WTC11 (cell line): ENCODE measurements at regions not wholly inside any gene's neighbourhood (a gene's known extent, or its start where the extent isn't known, plus 50 kb on each side); places are given as distances from the start of the nearest gene placed in this dataset.

Source experiments
- FOXK1 ChIP-seq: sonication (generic); formaldehyde crosslinking; IDR thresholded peaks from 2 replicates; pipeline ENCODE4 v1.8.0; 2022; ENCODE audit warnings: mild to moderate bottlenecking, moderate library complexity, missing genetic modification reagents
- NFE2L1 ChIP-seq: sonication (generic); formaldehyde crosslinking; IDR thresholded peaks from 2 replicates; pipeline ENCODE4 v1.8.1; 2023; ENCODE audit warnings: missing genetic modification reagents
- NR1H2 ChIP-seq: sonication (generic); formaldehyde crosslinking; IDR thresholded peaks from 2 replicates; pipeline ENCODE4 v1.9.0; 2021; ENCODE audit warnings: mild to moderate bottlenecking, moderate library complexity, missing genetic modification reagents
- SOX15 ChIP-seq: fragments of 250-450 bp; sonication (Bioruptor Pico); IDR thresholded peaks from 2 replicates; pipeline ENCODE4 v1.9.0; 2021; ENCODE audit warnings: mild to moderate bottlenecking
- ZNF138 ChIP-seq: sonication (generic); formaldehyde crosslinking; conservative IDR thresholded peaks from 2 replicates; pipeline ENCODE4 v1.8.1; 2022; ENCODE audit warnings: mild to moderate bottlenecking, moderate library complexity, missing genetic modification reagents
- ZNF317 ChIP-seq: sonication (generic); formaldehyde crosslinking; IDR thresholded peaks from 2 replicates; pipeline ENCODE4 v1.8.1; 2023; ENCODE audit warnings: low read depth, mild to moderate bottlenecking, moderate library complexity, missing genetic modification reagents, borderline replicate concordance
- TF ChIP-seq, protein P1 (sequence below): sonication (generic); formaldehyde crosslinking; IDR thresholded peaks from 2 replicates; pipeline ENCODE4 v1.8.0; 2022; ENCODE audit warnings: mild to moderate bottlenecking, missing genetic modification reagents
- TF ChIP-seq, protein P2 (sequence below): fragments of 200-600 bp; IDR thresholded peaks from 2 replicates; pipeline ENCODE4 v1.8.0; 2022; ENCODE audit warnings: antibody characterized with exemption
- TF ChIP-seq, protein P3 (sequence below): sonication (generic); formaldehyde crosslinking; IDR thresholded peaks from 2 replicates; pipeline ENCODE4 v1.8.1; 2023; ENCODE audit warnings: mild to moderate bottlenecking, moderate library complexity, missing genetic modification reagents
- TF ChIP-seq, protein P4 (sequence below): sonication (generic); formaldehyde crosslinking; IDR thresholded peaks from 2 replicates; pipeline ENCODE4 v1.8.0; 2022; ENCODE audit warnings: mild to moderate bottlenecking, missing genetic modification reagents
- TF ChIP-seq, protein P5 (sequence below): sonication (generic); formaldehyde crosslinking; IDR thresholded peaks from 2 replicates; pipeline ENCODE4 v1.8.0; 2022; ENCODE audit warnings: mild to moderate bottlenecking, missing genetic modification reagents
- TF ChIP-seq, protein P6 (sequence below): sonication (generic); formaldehyde crosslinking; IDR thresholded peaks from 2 replicates; pipeline ENCODE4 v1.8.1; 2023; ENCODE audit warnings: mild to moderate bottlenecking, missing genetic modification reagents, moderate library complexity
- TF ChIP-seq, protein P7 (sequence below): sonication (generic); formaldehyde crosslinking; IDR thresholded peaks from 2 replicates; pipeline ENCODE4 v1.8.0; 2022; ENCODE audit warnings: mild to moderate bottlenecking, missing genetic modification reagents

DNA sequence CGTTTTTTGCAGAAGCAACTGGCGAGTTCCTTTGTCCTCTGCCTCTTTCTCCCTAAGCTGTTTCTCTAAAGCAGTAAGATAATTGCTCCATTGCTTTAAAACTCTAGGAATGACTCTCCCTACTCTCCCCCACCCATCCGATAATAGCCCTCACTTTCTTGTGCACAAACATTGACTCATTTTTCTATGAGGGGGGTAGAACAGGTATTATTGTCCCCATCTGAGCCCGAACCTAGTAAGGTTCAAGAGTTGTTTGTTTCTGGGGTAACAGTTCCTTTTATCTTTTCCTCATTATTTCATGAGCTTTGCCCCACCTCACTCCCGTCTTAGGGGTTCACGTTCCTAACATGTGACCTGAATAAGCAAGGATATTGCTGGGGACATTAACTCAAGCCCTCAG lies 190.6 kb downstream of the EMP1 start:
- TF ChIP-seq, protein P1, sequence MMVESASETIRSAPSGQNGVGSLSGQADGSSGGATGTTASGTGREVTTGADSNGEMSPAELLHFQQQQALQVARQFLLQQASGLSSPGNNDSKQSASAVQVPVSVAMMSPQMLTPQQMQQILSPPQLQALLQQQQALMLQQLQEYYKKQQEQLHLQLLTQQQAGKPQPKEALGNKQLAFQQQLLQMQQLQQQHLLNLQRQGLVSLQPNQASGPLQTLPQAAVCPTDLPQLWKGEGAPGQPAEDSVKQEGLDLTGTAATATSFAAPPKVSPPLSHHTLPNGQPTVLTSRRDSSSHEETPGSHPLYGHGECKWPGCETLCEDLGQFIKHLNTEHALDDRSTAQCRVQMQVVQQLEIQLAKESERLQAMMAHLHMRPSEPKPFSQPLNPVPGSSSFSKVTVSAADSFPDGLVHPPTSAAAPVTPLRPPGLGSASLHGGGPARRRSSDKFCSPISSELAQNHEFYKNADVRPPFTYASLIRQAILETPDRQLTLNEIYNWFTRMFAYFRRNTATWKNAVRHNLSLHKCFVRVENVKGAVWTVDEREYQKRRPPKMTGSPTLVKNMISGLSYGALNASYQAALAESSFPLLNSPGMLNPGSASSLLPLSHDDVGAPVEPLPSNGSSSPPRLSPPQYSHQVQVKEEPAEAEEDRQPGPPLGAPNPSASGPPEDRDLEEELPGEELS (CRISPR knock-in tag): no peak
- no peak for TF ChIP-seq SOX15 (CRISPR knock-in tag)
- TF ChIP-seq, protein P2, sequence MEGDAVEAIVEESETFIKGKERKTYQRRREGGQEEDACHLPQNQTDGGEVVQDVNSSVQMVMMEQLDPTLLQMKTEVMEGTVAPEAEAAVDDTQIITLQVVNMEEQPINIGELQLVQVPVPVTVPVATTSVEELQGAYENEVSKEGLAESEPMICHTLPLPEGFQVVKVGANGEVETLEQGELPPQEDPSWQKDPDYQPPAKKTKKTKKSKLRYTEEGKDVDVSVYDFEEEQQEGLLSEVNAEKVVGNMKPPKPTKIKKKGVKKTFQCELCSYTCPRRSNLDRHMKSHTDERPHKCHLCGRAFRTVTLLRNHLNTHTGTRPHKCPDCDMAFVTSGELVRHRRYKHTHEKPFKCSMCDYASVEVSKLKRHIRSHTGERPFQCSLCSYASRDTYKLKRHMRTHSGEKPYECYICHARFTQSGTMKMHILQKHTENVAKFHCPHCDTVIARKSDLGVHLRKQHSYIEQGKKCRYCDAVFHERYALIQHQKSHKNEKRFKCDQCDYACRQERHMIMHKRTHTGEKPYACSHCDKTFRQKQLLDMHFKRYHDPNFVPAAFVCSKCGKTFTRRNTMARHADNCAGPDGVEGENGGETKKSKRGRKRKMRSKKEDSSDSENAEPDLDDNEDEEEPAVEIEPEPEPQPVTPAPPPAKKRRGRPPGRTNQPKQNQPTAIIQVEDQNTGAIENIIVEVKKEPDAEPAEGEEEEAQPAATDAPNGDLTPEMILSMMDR: no peak
- TF ChIP-seq ZNF138 (CRISPR knock-in tag): no peak
- no peak for TF ChIP-seq NFE2L1
- TF ChIP-seq FOXK1: no peak
- TF ChIP-seq, protein P3, sequence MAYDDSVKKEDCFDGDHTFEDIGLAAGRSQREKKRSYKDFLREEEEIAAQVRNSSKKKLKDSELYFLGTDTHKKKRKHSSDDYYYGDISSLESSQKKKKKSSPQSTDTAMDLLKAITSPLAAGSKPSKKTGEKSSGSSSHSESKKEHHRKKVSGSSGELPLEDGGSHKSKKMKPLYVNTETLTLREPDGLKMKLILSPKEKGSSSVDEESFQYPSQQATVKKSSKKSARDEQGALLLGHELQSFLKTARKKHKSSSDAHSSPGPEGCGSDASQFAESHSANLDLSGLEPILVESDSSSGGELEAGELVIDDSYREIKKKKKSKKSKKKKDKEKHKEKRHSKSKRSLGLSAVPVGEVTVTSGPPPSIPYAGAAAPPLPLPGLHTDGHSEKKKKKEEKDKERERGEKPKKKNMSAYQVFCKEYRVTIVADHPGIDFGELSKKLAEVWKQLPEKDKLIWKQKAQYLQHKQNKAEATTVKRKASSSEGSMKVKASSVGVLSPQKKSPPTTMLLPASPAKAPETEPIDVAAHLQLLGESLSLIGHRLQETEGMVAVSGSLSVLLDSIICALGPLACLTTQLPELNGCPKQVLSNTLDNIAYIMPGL: no peak
- TF ChIP-seq, protein P4, sequence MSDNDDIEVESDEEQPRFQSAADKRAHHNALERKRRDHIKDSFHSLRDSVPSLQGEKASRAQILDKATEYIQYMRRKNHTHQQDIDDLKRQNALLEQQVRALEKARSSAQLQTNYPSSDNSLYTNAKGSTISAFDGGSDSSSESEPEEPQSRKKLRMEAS (CRISPR knock-in tag): no peak
- TF ChIP-seq NR1H2 (CRISPR knock-in tag): no peak
- TF ChIP-seq, protein P5, sequence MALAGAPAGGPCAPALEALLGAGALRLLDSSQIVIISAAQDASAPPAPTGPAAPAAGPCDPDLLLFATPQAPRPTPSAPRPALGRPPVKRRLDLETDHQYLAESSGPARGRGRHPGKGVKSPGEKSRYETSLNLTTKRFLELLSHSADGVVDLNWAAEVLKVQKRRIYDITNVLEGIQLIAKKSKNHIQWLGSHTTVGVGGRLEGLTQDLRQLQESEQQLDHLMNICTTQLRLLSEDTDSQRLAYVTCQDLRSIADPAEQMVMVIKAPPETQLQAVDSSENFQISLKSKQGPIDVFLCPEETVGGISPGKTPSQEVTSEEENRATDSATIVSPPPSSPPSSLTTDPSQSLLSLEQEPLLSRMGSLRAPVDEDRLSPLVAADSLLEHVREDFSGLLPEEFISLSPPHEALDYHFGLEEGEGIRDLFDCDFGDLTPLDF (CRISPR knock-in tag): no peak
- TF ChIP-seq, protein P6, sequence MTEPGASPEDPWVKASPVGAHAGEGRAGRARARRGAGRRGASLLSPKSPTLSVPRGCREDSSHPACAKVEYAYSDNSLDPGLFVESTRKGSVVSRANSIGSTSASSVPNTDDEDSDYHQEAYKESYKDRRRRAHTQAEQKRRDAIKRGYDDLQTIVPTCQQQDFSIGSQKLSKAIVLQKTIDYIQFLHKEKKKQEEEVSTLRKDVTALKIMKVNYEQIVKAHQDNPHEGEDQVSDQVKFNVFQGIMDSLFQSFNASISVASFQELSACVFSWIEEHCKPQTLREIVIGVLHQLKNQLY (CRISPR knock-in tag): no peak
- TF ChIP-seq, protein P7, sequence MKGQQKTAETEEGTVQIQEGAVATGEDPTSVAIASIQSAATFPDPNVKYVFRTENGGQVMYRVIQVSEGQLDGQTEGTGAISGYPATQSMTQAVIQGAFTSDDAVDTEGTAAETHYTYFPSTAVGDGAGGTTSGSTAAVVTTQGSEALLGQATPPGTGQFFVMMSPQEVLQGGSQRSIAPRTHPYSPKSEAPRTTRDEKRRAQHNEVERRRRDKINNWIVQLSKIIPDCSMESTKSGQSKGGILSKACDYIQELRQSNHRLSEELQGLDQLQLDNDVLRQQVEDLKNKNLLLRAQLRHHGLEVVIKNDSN: no peak
- no peak for TF ChIP-seq ZNF317 (CRISPR knock-in tag)
